ENCODE measurements at regions not wholly inside any gene's neighbourhood (a gene's known extent, or its start where the extent isn't known, plus 50 kb on each side); places are given as distances from the start of the nearest gene placed in this dataset.

DNA sequence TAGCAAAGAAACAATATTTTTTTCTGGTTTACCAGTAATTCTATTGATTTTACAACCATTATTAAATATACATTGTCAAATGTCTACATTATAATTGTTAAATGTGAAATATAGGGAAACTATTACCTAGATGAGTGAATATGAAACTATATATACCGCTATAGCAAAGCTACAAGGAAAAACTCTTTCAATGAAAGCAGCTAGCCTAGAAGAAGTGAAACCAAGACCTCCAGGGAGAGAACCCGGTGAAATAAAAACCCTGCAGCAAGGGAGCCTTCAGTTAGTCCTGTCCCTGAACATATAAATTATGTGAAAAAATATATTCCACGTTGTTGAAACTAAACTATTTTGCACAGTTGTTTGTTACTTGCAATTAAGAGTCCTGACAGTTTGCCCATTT lies 913.1 kb downstream of the EFNA5 start:
- H3K27ac ChIP-seq (ENCODE audit: insufficient read depth, low read length), result no peak overlapping the region
- no peak for TF ChIP-seq FOS (IDR thresholded peaks at IDR 0.05; ENCODE audit: low read depth, low read length)
- TF ChIP-seq BHLHE40 (IDR thresholded peaks at IDR 0.05; ENCODE audit: low read depth, low read length), result no peak
- TF ChIP-seq, protein P1, sequence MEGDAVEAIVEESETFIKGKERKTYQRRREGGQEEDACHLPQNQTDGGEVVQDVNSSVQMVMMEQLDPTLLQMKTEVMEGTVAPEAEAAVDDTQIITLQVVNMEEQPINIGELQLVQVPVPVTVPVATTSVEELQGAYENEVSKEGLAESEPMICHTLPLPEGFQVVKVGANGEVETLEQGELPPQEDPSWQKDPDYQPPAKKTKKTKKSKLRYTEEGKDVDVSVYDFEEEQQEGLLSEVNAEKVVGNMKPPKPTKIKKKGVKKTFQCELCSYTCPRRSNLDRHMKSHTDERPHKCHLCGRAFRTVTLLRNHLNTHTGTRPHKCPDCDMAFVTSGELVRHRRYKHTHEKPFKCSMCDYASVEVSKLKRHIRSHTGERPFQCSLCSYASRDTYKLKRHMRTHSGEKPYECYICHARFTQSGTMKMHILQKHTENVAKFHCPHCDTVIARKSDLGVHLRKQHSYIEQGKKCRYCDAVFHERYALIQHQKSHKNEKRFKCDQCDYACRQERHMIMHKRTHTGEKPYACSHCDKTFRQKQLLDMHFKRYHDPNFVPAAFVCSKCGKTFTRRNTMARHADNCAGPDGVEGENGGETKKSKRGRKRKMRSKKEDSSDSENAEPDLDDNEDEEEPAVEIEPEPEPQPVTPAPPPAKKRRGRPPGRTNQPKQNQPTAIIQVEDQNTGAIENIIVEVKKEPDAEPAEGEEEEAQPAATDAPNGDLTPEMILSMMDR (conservative IDR thresholded peaks at IDR 0.05; ENCODE audit: low read depth, low read length), result no peak
- TF ChIP-seq MXI1 (IDR thresholded peaks at IDR 0.05; ENCODE audit: borderline replicate concordance, low read depth, low read length), result no peak
- TF ChIP-seq RCOR1 (IDR thresholded peaks at IDR 0.05; ENCODE audit: insufficient replicate concordance, low read length), result no peak
- TF ChIP-seq CHD1 (IDR thresholded peaks at IDR 0.05; ENCODE audit: low read depth, low read length), result no peak
- intact Hi-C loops (cut with micrococcal nuclease), result no loop called here
- no peaks in the 10 kb centered on the region for H3K9me1 ChIP-seq (ENCODE audit: insufficient read depth, low read length)
- no peaks in the 10 kb centered on the region for H3K27me3 ChIP-seq (ENCODE audit: control insufficient read depth, insufficient read depth, low read length)
- no peaks in the 10 kb centered on the region for H3K9me3 ChIP-seq (ENCODE audit: control insufficient read depth, insufficient read depth, low read length)
- ChIA-PET POLR2A (ENCODE audit: unreplicated experiment) (no interaction called here), CTCF (interaction anchor here (0.7 kb wide), 1 partner anchor 33 kb away, joined by 3 read pairs; no protein-coding TSS in a partner anchor)
- ATAC-seq (ENCODE audit: low read depth) (no peak), DNase-seq (no peak)
- no peak overlapping the region for H4K91ac ChIP-seq (ENCODE audit: insufficient read depth, low read depth, low read length)
- no peak overlapping the region for H2BK5ac ChIP-seq (ENCODE audit: low read depth, low read length, poor library complexity, severe bottlenecking)
- no peak overlapping the region for H2BK15ac ChIP-seq (ENCODE audit: low read depth, low read length)
- no peak overlapping the region for H3K9ac ChIP-seq (ENCODE audit: low read depth, low read length)
- H4K5ac ChIP-seq (ENCODE audit: low read depth, low read length), result no peak overlapping the region
- no CpG with 5 or more reads among the region's 3 CpGs for WGBS, 2 experiments (ENCODE audit: extremely low coverage in 2 of 2, insufficient read length in 1 of 2)
- BruUV-seq (replicated peaks), result no TSS peak
- H3K23ac ChIP-seq (ENCODE audit: low read depth, low read length), result no peak overlapping the region
- dilution Hi-C loops (cut with HindIII; ENCODE audit: low sequenced_read_pairs, unreplicated experiment), result no loop called here
- no peaks in the 10 kb centered on the region for H3K36me3 ChIP-seq (ENCODE audit: control insufficient read depth, insufficient read depth, low read length)
- H3K4me1 ChIP-seq (ENCODE audit: control insufficient read depth, insufficient read depth, low read length), result no peaks in the 10 kb centered on the region; the same call in 1 of the 2 replicates
- H3K79me1 ChIP-seq (ENCODE audit: low read depth in 1 of 2, low read length in 2 of 2), result no peaks in the 10 kb centered on the region
- H2AFZ ChIP-seq (replicated peaks; ENCODE audit: low read length, poor library complexity), result no peak overlapping the region
- no peak overlapping the region for H3K4ac ChIP-seq (ENCODE audit: low read depth, low read length)
- no peak overlapping the region for H2BK120ac ChIP-seq (ENCODE audit: low read depth, low read length)
- H4K20me1 ChIP-seq (ENCODE audit: insufficient read depth, low read length), result no peaks in the 10 kb centered on the region
- H2AK9ac ChIP-seq (replicated peaks; ENCODE audit: low read depth, low read length, poor library complexity), result no peak overlapping the region
- no peak overlapping the region for H2BK20ac ChIP-seq (ENCODE audit: low read depth, low read length)
- no peak overlapping the region for H3K18ac ChIP-seq (ENCODE audit: low read depth, low read length)
- H2AK5ac ChIP-seq (ENCODE audit: low read depth, low read length), result no peak overlapping the region
- no peak overlapping the region for H3K14ac ChIP-seq (replicated peaks; ENCODE audit: low read depth, low read length)
- no peak overlapping the region for H3K4me3 ChIP-seq (ENCODE audit: insufficient read depth, low read depth, low read length)
- no peak overlapping the region for H3K4me2 ChIP-seq (ENCODE audit: low read depth, low read length)
- H4K8ac ChIP-seq (ENCODE audit: low read depth in 2 of 2, low read length in 2 of 2), result no peak overlapping the region
- in situ Hi-C loops (cut with MboI; ENCODE audit: low sequenced_read_pairs), result no loop called here
- H3K56ac ChIP-seq (ENCODE audit: extremely low read depth, insufficient read depth, low read length), result no peak overlapping the region

All from IMR-90 (cell line).